GM18498 (cell line): ENCODE measurements at regions not wholly inside any gene's neighbourhood (a gene's known extent, or its start where the extent isn't known, plus 50 kb on each side); places are given as distances from the start of the nearest gene placed in this dataset.
"Not testable (repeated sequence)": the region's sequence is repeated elsewhere in the genome, so short reads cannot be mapped to it uniquely, and the experiment has no call there.

ENCODE experiments used
- ATAC-seq: cut with Tn5 transposase; IDR thresholded peaks from one replicate; pipeline ENCODE4 v1.9.1; 2021; ENCODE audit warnings: mild to moderate bottlenecking, moderate library complexity; ENCODE audit not compliant: unreplicated experiment

- ATAC-seq, result no peak
Measured at GRCh38 chr16:76964464-76965154, 226.4 kb upstream of the MON1B start.

GRCh38 chr16:76970087-76970744 lies 220.8 kb upstream of the MON1B start:
- no peak for ATAC-seq

GRCh38 chr16:76970745-76971099 lies 220.3 kb upstream of the MON1B start:
- no peak for ATAC-seq

GRCh38 chr16:76976101-76976500 lies 214.9 kb upstream of the MON1B start:
- peak; percentile 87 for ATAC-seq

- ATAC-seq, result no peak
Measured at GRCh38 chr16:76976756-76977155, 214.2 kb upstream of the MON1B start.

GRCh38 chr16:76984196-76984595 lies 206.8 kb upstream of the MON1B start:
- ATAC-seq, result no peak

GRCh38 chr16:76985392-76986045 lies 205.5 kb upstream of the MON1B start:
- no peak for ATAC-seq

GRCh38 chr16:76988526-76988925 lies 202.5 kb upstream of the MON1B start:
- no peak for ATAC-seq

GRCh38 chr16:77002644-77003043 lies 188.3 kb upstream of the MON1B start:
- no peak for ATAC-seq

GRCh38 chr16:77009453-77009852 lies 181.5 kb upstream of the MON1B start:
- no peak for ATAC-seq

GRCh38 chr16:77014441-77014840 lies 176.5 kb upstream of the MON1B start:
- no peak for ATAC-seq

- no peak for ATAC-seq
Measured at GRCh38 chr16:77030600-77030999, 160.4 kb upstream of the MON1B start.

GRCh38 chr16:77033516-77033915 lies 157.5 kb upstream of the MON1B start:
- no peak for ATAC-seq

GRCh38 chr16:77035361-77035760 lies 155.6 kb upstream of the MON1B start:
- ATAC-seq, result no peak

GRCh38 chr16:77037696-77038347 lies 153.2 kb upstream of the MON1B start:
- no peak for ATAC-seq

GRCh38 chr16:77041468-77041867 lies 149.5 kb upstream of the MON1B start:
- ATAC-seq, result no peak

- no peak for ATAC-seq
Measured at GRCh38 chr16:77043076-77043475, 147.9 kb upstream of the MON1B start.

GRCh38 chr16:77046206-77046605 lies 144.8 kb upstream of the MON1B start:
- no peak for ATAC-seq

GRCh38 chr16:77048085-77048484 lies 142.9 kb upstream of the MON1B start:
- ATAC-seq, result no peak

- no peak for ATAC-seq
Measured at GRCh38 chr16:77049577-77049976, 141.4 kb upstream of the MON1B start.

- ATAC-seq, result not testable (repeated sequence)
Measured at GRCh38 chr16:77056597-77056996, 134.4 kb upstream of the MON1B start.
